Tibial nerve (tissue), 4 donors: ENCODE measurements at regions not wholly inside any gene's neighbourhood (a gene's known extent, or its start where the extent isn't known, plus 50 kb on each side); places are given as distances from the start of the nearest gene placed in this dataset.

Source experiments
- DNase-seq, 2 donors: peaks; one replicate each; pipeline ENCODE4 v3.0.0-alpha.2; 2019; ENCODE audit warnings: low spot score in 2 of 2
- H3K27ac ChIP-seq, 4 donors: fragments of 200-600 bp; sonication (generic) in 3 of 4; one replicate each; pipeline ENCODE4 v1.5.1; 2017 to 2019; ENCODE audit warnings: mild to moderate bottlenecking in 1 of 4
- H3K27me3 ChIP-seq, 2 donors: fragments of 200-600 bp; sonication (generic) in 1 of 2; one replicate each; pipeline versions ENCODE4 v1.5.1 to v1.6.0; 2017 to 2019
- H3K36me3 ChIP-seq, 3 donors: fragments of 200-600 bp; sonication (generic); one replicate each; pipeline ENCODE4 v1.5.1; 2018 to 2019
- H3K4me1 ChIP-seq, 4 donors: fragments of 200-600 bp; sonication (generic) in 3 of 4; one replicate each; pipeline ENCODE4 v1.5.1; 2017 to 2019
- H3K4me3 ChIP-seq, 4 donors: fragments of 200-600 bp; sonication (generic) in 3 of 4; one replicate each; pipeline ENCODE4 v1.5.1; 2017 to 2019; ENCODE audit warnings: mild to moderate bottlenecking in 1 of 4, moderate library complexity in 1 of 4
- H3K9me3 ChIP-seq, 4 donors: fragments of 200-600 bp; sonication (generic) in 3 of 4; one replicate each; pipeline ENCODE4 v1.5.1; 2017 to 2019
- EP300 ChIP-seq, 2 donors: sonication (generic); formaldehyde crosslinking; IDR thresholded peaks; one replicate each; pipeline ENCODE4 v1.6.1; 2017; ENCODE audit warnings: antibody characterized with exemption in 2 of 2, mild to moderate bottlenecking in 1 of 2
- POLR2A ChIP-seq, 2 donors: fragments of 450-650 bp; IDR thresholded peaks; one replicate each; pipeline ENCODE4 v1.6.1; 2017; ENCODE audit warnings: antibody characterized with exemption in 2 of 2, mild to moderate bottlenecking in 2 of 2, moderate library complexity in 2 of 2
- WGBS, 2 donors: methylation state at CpG; one replicate each; pipeline ENCODE4 v1.1.5; 2018; 5-methylcytosine and 5-hydroxymethylcytosine counted together
- TF ChIP-seq, protein P1 (sequence below), 5 experiments: fragments of 200-600 bp in 3 of 5; fragments of 450-650 bp in 2 of 5; sonication (generic) in 3 of 5; IDR thresholded peaks; one replicate each; pipeline ENCODE4 v1.5.1; 2016 to 2019; ENCODE audit warnings: antibody characterized with exemption in 5 of 5, mild to moderate bottlenecking in 3 of 5, moderate library complexity in 2 of 5

GRCh38 chr2:49298230-49298629 lies 143.9 kb upstream of the FSHR start:
- Histone ChIP-seq H3K36me3 (no peaks in the 10 kb centered on the region), H3K4me3 (no peak overlapping the region), H3K27me3 (no peaks in the 10 kb centered on the region), H3K27ac (no peak overlapping the region), H3K9me3 (peaks cover 0 to 3% (median 0%) of the 10 kb centered on the region in 4 donors), H3K4me1 (no peaks in the 10 kb centered on the region)
- TF ChIP-seq, protein P1, sequence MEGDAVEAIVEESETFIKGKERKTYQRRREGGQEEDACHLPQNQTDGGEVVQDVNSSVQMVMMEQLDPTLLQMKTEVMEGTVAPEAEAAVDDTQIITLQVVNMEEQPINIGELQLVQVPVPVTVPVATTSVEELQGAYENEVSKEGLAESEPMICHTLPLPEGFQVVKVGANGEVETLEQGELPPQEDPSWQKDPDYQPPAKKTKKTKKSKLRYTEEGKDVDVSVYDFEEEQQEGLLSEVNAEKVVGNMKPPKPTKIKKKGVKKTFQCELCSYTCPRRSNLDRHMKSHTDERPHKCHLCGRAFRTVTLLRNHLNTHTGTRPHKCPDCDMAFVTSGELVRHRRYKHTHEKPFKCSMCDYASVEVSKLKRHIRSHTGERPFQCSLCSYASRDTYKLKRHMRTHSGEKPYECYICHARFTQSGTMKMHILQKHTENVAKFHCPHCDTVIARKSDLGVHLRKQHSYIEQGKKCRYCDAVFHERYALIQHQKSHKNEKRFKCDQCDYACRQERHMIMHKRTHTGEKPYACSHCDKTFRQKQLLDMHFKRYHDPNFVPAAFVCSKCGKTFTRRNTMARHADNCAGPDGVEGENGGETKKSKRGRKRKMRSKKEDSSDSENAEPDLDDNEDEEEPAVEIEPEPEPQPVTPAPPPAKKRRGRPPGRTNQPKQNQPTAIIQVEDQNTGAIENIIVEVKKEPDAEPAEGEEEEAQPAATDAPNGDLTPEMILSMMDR (IDR thresholded peaks at IDR 0.05) = no peak
- TF ChIP-seq POLR2A (IDR thresholded peaks at IDR 0.05) = no peak
- TF ChIP-seq EP300 (IDR thresholded peaks at IDR 0.05) = no peak
- WGBS, 2 donors = 77 to 86% methylated on average over 7 of the region's 7 CpGs
- DNase-seq = no peak

GRCh38 chr2:49296107-49296867 lies 142.0 kb upstream of the FSHR start:
- DNase-seq = no peak
- TF ChIP-seq, protein P1 (IDR thresholded peaks at IDR 0.05) = no peak
- TF ChIP-seq EP300 (IDR thresholded peaks at IDR 0.05) (no peak), POLR2A (IDR thresholded peaks at IDR 0.05) (no peak)
- Histone ChIP-seq H3K27me3 (no peaks in the 10 kb centered on the region), H3K36me3 (no peaks in the 10 kb centered on the region), H3K27ac (no peak overlapping the region), H3K9me3 (peaks cover 0 to 3% (median 0%) of the 10 kb centered on the region in 4 donors), H3K4me3 (no peak overlapping the region), H3K4me1 (no peaks in the 10 kb centered on the region)
- WGBS, 2 donors = 72 to 73% methylated on average over 6 of the region's 6 CpGs

DNA sequence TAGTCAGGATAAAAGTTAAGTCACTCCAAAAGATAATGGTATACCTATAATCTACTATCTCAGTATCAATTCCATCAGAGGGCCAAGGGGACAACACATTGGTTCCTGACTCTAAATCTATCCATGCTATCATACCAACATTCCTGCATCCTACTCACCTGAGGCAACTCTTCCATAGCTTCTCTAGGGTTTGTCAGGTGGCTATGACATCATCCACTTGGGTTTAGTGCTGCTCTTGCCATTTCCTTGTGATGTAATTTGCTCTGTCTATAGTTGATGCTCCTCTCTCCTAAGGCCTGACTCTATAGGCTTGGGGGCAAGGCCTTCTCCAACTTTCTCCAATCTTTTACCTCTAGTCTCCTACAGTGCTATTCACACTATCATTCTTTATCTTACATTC lies 139.9 kb upstream of the FSHR start:
- Histone ChIP-seq H3K27me3 (no peaks in the 10 kb centered on the region), H3K27ac (no peak overlapping the region), H3K4me3 (no peak overlapping the region), H3K36me3 (no peaks in the 10 kb centered on the region), H3K9me3 (no peaks in the 10 kb centered on the region), H3K4me1 (peaks cover 0 to 4% (median 0%) of the 10 kb centered on the region in 4 donors)
- TF ChIP-seq, protein P1 (IDR thresholded peaks at IDR 0.05) = no peak
- TF ChIP-seq POLR2A (IDR thresholded peaks at IDR 0.05) (no peak), EP300 (IDR thresholded peaks at IDR 0.05) (no peak)
- no peak for DNase-seq

DNA sequence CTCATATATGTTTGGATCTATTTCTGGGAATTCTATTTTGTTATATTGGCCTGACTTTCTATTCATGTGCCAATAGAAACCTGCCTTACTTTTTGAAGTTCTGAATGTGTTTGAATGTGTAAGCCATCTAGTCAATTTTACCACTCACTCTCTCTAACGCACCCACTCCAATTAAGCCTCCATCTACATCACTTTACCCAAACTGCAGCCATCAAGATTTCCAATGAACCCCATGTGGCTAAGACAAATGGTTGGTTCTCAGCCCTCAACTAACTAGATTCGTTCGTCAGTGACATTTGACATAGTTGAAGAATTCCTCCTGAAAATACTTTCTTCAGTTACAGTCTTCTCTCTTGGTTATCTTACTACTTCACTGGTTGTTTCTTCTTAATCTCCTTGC lies 137.3 kb upstream of the FSHR start:
- TF ChIP-seq POLR2A (IDR thresholded peaks at IDR 0.05) = no peak
- no peak for TF ChIP-seq EP300 (IDR thresholded peaks at IDR 0.05)
- TF ChIP-seq, protein P1 (IDR thresholded peaks at IDR 0.05) = no peak
- Histone ChIP-seq H3K27ac (no peak overlapping the region), H3K9me3 (no peaks in the 10 kb centered on the region), H3K4me3 (no peak overlapping the region), H3K4me1 (peaks cover 0 to 21% (median 0%) of the 10 kb centered on the region in 4 donors), H3K27me3 (no peaks in the 10 kb centered on the region), H3K36me3 (no peaks in the 10 kb centered on the region)
- DNase-seq = no peak
- WGBS, 2 donors = 72 to 79% methylated on average over 3 of the region's 3 CpGs

DNA sequence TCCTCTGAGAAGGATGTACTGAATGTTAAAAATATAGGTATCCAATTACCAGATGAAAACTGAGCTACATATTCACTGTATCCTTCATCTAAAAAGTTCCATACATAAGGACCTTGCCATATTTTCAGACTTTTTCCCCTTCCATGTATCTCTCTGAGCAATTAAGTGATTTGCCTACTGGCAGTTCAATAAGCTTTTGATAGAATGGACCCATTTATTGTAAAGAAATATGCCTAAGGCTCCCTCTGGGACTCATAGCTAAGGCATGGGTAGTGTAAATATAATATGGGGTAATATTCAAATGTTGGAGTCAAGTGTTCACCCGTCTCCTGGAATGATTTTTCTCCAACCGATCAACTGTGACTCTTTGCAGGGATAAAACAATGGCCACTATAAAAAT lies 135.4 kb upstream of the FSHR start:
- no peaks in the 10 kb centered on the region for H3K36me3 ChIP-seq
- 55 to 65% methylated on average over 2 of the region's 2 CpGs for WGBS, 2 donors
- H3K27me3 ChIP-seq = no peaks in the 10 kb centered on the region
- DNase-seq = no peak
- no peaks in the 10 kb centered on the region for H3K9me3 ChIP-seq
- peaks cover 0 to 21% (median 0%) of the 10 kb centered on the region in 4 donors for H3K4me1 ChIP-seq
- H3K4me3 ChIP-seq = no peak overlapping the region
- H3K27ac ChIP-seq = no peak overlapping the region
- TF ChIP-seq, protein P1 (IDR thresholded peaks at IDR 0.05) = no peak
- TF ChIP-seq EP300 (IDR thresholded peaks at IDR 0.05) = no peak
